K562 (cell line): ENCODE measurements at regions not wholly inside any gene's neighbourhood (a gene's known extent, or its start where the extent isn't known, plus 50 kb on each side); places are given as distances from the start of the nearest gene placed in this dataset.

Experiments
- ATAC-seq: fragments of 200-7000 bp; cut with Tn5 transposase; 3 replicates; pipeline ENCODE4 v1.9.1; 2020; ENCODE audit warnings: moderate library complexity
- BruUV-seq: library from RNA; stranded (reverse); fragments of 400-500 nt; replicated peaks from 2 replicates; lab custom pipeline; 2021; lab: Mats Ljungman, UMichigan
- CTCF ChIA-PET: fragments of 300-600 bp; formaldehyde crosslinking; extraction: SDS; loops from one replicate; lab custom pipeline; 2021; ENCODE audit warnings: low intra/inter-chr PET ratio; lab: Yijun Ruan, JAX
- POLR2A ChIA-PET: fragments of 300-600, 350-650 bp; sonication (Branson Sonifier 250); formaldehyde crosslinking; extraction: SDS; loops from one replicate; lab custom pipeline; 2021; ENCODE audit warnings: antibody characterized with exemption, inconsistent platforms; lab: Yijun Ruan, JAX
- DNase-seq, 4 experiments: peaks; one replicate each; pipeline versions ENCODE4 v3.0.0 to v3.0.0-alpha.2; 2011 to 2018; ENCODE audit warnings: low spot score in 3 of 4, mixed read lengths in 3 of 4; ENCODE audit errors: extremely low read depth in 1 of 4
- FAIRE-seq: peaks from 2 replicates; lab custom pipeline; 2011; peaks lifted over from hg19 to GRCh38; lab: Jason Lieb, UNC
- H2AFZ ChIP-seq: 2 replicates; pipeline ENCODE4 v1.6.0; 2011; ENCODE audit warnings: low read depth, low read length, control low read depth, inconsistent platforms
- H3K27ac ChIP-seq: fragments of 200-600 bp; 3 replicates; pipeline ENCODE4 v1.8.0; 2011; ENCODE audit warnings: low read depth, mild to moderate bottlenecking, control low read depth, inconsistent platforms, low read length, moderate library complexity, mixed read lengths; ENCODE audit errors: extremely low read depth
- H3K27me3 ChIP-seq, 2 experiments: fragments of 300-600 bp in 1 of 2; 2 replicates in 1 of 2; 3 replicates in 1 of 2; pipeline versions ENCODE4 v1.6.0 to v1.8.0; 2011; ENCODE audit warnings: inconsistent platforms in 2 of 2, low read length in 2 of 2, mild to moderate bottlenecking in 1 of 2, mixed read lengths in 1 of 2, moderate library complexity in 1 of 2; ENCODE audit not compliant: control insufficient read depth in 2 of 2, insufficient read depth in 2 of 2
- H3K36me3 ChIP-seq: fragments of 300-600 bp; 3 replicates; pipeline ENCODE4 v1.8.0; 2011; ENCODE audit warnings: mild to moderate bottlenecking, low read length, inconsistent platforms; ENCODE audit not compliant: control insufficient read depth, insufficient read depth
- H3K4me1 ChIP-seq, 2 experiments: fragments of 200-600 bp in 1 of 2; replicated peaks in 1 of 2; 2 replicates in 1 of 2; 3 replicates in 1 of 2; pipeline versions ENCODE4 v1.5.1 to v1.8.0; 2011; ENCODE audit warnings: inconsistent platforms in 2 of 2, low read length in 2 of 2, mild to moderate bottlenecking in 1 of 2, mixed read lengths in 1 of 2, moderate library complexity in 1 of 2; ENCODE audit not compliant: control insufficient read depth in 2 of 2, insufficient read depth in 2 of 2
- H3K4me2 ChIP-seq: 2 replicates; pipeline ENCODE4 v1.6.1; 2011; ENCODE audit warnings: low read length, control low read depth, inconsistent platforms, mixed read lengths; ENCODE audit not compliant: insufficient read depth
- H3K4me3 ChIP-seq: fragments of 200-600 bp; sonication (generic), shearing (Covaris generic); 2 replicates; pipeline ENCODE4 v1.5.1; 2016; ENCODE audit warnings: control low read depth, inconsistent platforms
- H3K79me2 ChIP-seq: fragments of 200-600 bp; 3 replicates; pipeline ENCODE4 v1.8.0; 2011; ENCODE audit warnings: low read length, inconsistent platforms; ENCODE audit not compliant: control insufficient read depth, insufficient read depth
- H3K9ac ChIP-seq, 2 experiments: 2 replicates each; pipeline versions ENCODE4 v1.6.0 to v1.6.1; 2011; ENCODE audit warnings: low read depth in 2 of 2, low read length in 2 of 2, control low read depth in 1 of 2, inconsistent platforms in 1 of 2, mild to moderate bottlenecking in 1 of 2, mixed read lengths in 1 of 2; ENCODE audit not compliant: insufficient read depth in 1 of 2
- H3K9me1 ChIP-seq: one replicate; pipeline ENCODE4 v1.6.0; 2011; ENCODE audit warnings: inconsistent platforms, mild to moderate bottlenecking, low read length, moderate library complexity; ENCODE audit not compliant: control insufficient read depth, insufficient read depth
- H3K9me3 ChIP-seq: replicated peaks from 2 replicates; pipeline ENCODE4 v1.5.1; 2011; ENCODE audit warnings: low read depth, low read length, inconsistent platforms; ENCODE audit not compliant: control insufficient read depth, insufficient read depth
- H4K20me1 ChIP-seq: replicated peaks from 2 replicates; pipeline ENCODE4 v1.6.1; 2011; ENCODE audit warnings: low read length, inconsistent platforms, mixed read lengths; ENCODE audit not compliant: control insufficient read depth, insufficient read depth
- DACH1 ChIP-seq: fragments of 450-650 bp; IDR thresholded peaks from 2 replicates; pipeline ENCODE4 v1.6.1; 2018; ENCODE audit not compliant: partially characterized antibody
- KDM4B ChIP-seq, 2 experiments: fragments of 450-650 bp in 1 of 2; sonication (generic) in 1 of 2; IDR thresholded peaks; 2 replicates each; pipeline ENCODE4 v1.6.1; 2016 to 2017; ENCODE audit warnings: borderline replicate concordance in 2 of 2, antibody characterized with exemption in 1 of 2, low read depth in 1 of 2, mild to moderate bottlenecking in 1 of 2
- NR3C1 ChIP-seq: sonication (generic); formaldehyde crosslinking; IDR thresholded peaks from 2 replicates; pipeline ENCODE4 v1.8.1; 2022; ENCODE audit warnings: missing genetic modification reagents
- SUPT5H ChIP-seq: fragments of 450-650 bp; IDR thresholded peaks from 2 replicates; pipeline ENCODE4 v1.6.1; 2016
- TEAD1 ChIP-seq, 2 experiments: fragments of 450-650 bp in 1 of 2; sonication (generic) in 1 of 2; formaldehyde crosslinking; IDR thresholded peaks; 2 replicates each; pipeline versions ENCODE4 v1.4.0 to v1.8.0; 2020 to 2022; ENCODE audit warnings: mild to moderate bottlenecking in 2 of 2, missing genetic modification reagents in 1 of 2
- ZNF584 ChIP-seq: fragments of 200-800 bp; sonication (Bioruptor generic); IDR thresholded peaks from 2 replicates; pipeline ENCODE4 v1.6.1; 2016; ENCODE audit warnings: low read depth, mild to moderate bottlenecking, missing genetic modification characterization, missing compliant biosample characterization
- WGBS: fragments of 100-300 bp; shearing (Covaris generic); methylation state at CpG from one replicate; pipeline ENCODE4 v1.1.6; 2016; ENCODE audit warnings: low coverage, mixed read lengths; ENCODE audit not compliant: insufficient coverage; ENCODE audit errors: missing lambda C conversion rate; 5-methylcytosine and 5-hydroxymethylcytosine counted together
- in situ Hi-C: fragments of 300-500 bp; cut with MboI; formaldehyde crosslinking; loops from 4 replicates; pipeline ENCODE4 v1.15.0; 2018; ENCODE audit warnings: inconsistent platforms, mixed read lengths
- intact Hi-C: fragments of 100-400 bp; cut with micrococcal nuclease; formaldehyde crosslinking; loops from 2 replicates; pipeline ENCODE4 v1.14.2; 2022
- TF ChIP-seq, protein P1 (sequence below), 2 experiments: fragments of 450-650 bp; IDR thresholded peaks; 2 replicates each; pipeline ENCODE4 v1.6.1; 2018; ENCODE audit warnings: mild to moderate bottlenecking in 2 of 2, low read depth in 1 of 2; ENCODE audit not compliant: partially characterized antibody in 2 of 2
- TF ChIP-seq, protein P2 (sequence below): sonication (generic); formaldehyde crosslinking; IDR thresholded peaks from 2 replicates; pipeline ENCODE4 v1.8.1; 2022; ENCODE audit warnings: missing genetic modification reagents
- TF ChIP-seq, protein P3 (sequence below), 2 experiments: fragments of 150-350 bp in 1 of 2; IDR thresholded peaks; 2 replicates each; pipeline ENCODE4 v1.6.1; 2012 to 2016; ENCODE audit warnings: low read depth in 2 of 2, low read length in 2 of 2, mild to moderate bottlenecking in 1 of 2, moderate library complexity in 1 of 2
- TF ChIP-seq, protein P4 (sequence below): fragments of 150-350 bp; conservative IDR thresholded peaks from 2 replicates; pipeline ENCODE4 v1.6.1; 2014; ENCODE audit warnings: low read length

DNA sequence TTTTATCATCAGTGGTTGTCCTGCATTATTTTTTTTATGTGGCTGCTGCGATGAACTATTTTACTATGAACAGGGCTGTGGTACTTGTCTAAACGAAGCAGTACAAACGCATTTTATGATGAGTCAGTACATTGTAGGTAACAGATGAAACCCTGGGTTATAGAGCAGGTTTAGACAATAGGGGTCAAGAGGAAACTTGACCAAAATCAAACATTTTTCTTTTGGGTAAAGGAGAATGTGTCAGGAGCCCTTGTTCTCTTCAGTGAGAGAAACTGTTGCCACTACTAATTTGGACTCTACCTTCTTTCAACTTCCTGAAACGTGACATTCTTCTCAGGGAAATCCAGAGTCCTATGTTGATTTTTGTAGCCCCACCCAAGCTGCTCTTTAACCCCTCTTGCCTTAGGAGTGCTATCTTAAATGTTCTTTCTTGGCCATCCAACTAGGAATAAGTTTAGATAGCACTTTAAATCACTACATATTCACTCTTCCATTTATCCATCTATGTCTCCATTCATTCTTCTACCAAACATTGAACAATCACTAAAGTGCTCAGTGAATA, 415.8 kb upstream of the NR3C2 start:
- intact Hi-C loops (no loop called here), in situ Hi-C loops (no loop called here)
- no peak overlapping the region for H3K4me2 ChIP-seq
- no peaks in the 10 kb centered on the region for H3K9me3 ChIP-seq
- POLR2A ChIA-PET: no interaction called here
- H2AFZ ChIP-seq: no peak overlapping the region
- 0% methylated on average over 4 of the region's 4 CpGs for WGBS
- no peaks in the 10 kb centered on the region for H3K4me1 ChIP-seq
- ATAC-seq (no peak), FAIRE-seq (no peak), DNase-seq (no peak)
- no peak overlapping the region for H3K9ac ChIP-seq
- no peak overlapping the region for H3K27ac ChIP-seq
- no peaks in the 10 kb centered on the region for H4K20me1 ChIP-seq
- CTCF ChIA-PET: no interaction called here
- no peaks in the 10 kb centered on the region for H3K27me3 ChIP-seq
- no TSS peak for BruUV-seq
- no peak overlapping the region for H3K4me3 ChIP-seq
- no peaks in the 10 kb centered on the region for H3K36me3 ChIP-seq
- H3K9me1 ChIP-seq: no peaks in the 10 kb centered on the region
- no peaks in the 10 kb centered on the region for H3K79me2 ChIP-seq
- no peak for TF ChIP-seq SUPT5H
- no peak for TF ChIP-seq TEAD1 (CRISPR knock-in tag; IDR thresholded peaks at IDR 0.05)
- TF ChIP-seq, protein P1, sequence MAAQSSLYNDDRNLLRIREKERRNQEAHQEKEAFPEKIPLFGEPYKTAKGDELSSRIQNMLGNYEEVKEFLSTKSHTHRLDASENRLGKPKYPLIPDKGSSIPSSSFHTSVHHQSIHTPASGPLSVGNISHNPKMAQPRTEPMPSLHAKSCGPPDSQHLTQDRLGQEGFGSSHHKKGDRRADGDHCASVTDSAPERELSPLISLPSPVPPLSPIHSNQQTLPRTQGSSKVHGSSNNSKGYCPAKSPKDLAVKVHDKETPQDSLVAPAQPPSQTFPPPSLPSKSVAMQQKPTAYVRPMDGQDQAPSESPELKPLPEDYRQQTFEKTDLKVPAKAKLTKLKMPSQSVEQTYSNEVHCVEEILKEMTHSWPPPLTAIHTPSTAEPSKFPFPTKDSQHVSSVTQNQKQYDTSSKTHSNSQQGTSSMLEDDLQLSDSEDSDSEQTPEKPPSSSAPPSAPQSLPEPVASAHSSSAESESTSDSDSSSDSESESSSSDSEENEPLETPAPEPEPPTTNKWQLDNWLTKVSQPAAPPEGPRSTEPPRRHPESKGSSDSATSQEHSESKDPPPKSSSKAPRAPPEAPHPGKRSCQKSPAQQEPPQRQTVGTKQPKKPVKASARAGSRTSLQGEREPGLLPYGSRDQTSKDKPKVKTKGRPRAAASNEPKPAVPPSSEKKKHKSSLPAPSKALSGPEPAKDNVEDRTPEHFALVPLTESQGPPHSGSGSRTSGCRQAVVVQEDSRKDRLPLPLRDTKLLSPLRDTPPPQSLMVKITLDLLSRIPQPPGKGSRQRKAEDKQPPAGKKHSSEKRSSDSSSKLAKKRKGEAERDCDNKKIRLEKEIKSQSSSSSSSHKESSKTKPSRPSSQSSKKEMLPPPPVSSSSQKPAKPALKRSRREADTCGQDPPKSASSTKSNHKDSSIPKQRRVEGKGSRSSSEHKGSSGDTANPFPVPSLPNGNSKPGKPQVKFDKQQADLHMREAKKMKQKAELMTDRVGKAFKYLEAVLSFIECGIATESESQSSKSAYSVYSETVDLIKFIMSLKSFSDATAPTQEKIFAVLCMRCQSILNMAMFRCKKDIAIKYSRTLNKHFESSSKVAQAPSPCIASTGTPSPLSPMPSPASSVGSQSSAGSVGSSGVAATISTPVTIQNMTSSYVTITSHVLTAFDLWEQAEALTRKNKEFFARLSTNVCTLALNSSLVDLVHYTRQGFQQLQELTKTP (IDR thresholded peaks at IDR 0.05; ENCODE audit: low read depth in 1 of 2, partially characterized antibody in 2 of 2): no peak
- TF ChIP-seq DACH1: no peak
- TF ChIP-seq, protein P2, sequence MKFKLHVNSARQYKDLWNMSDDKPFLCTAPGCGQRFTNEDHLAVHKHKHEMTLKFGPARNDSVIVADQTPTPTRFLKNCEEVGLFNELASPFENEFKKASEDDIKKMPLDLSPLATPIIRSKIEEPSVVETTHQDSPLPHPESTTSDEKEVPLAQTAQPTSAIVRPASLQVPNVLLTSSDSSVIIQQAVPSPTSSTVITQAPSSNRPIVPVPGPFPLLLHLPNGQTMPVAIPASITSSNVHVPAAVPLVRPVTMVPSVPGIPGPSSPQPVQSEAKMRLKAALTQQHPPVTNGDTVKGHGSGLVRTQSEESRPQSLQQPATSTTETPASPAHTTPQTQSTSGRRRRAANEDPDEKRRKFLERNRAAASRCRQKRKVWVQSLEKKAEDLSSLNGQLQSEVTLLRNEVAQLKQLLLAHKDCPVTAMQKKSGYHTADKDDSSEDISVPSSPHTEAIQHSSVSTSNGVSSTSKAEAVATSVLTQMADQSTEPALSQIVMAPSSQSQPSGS: no peak
- TF ChIP-seq, protein P3, sequence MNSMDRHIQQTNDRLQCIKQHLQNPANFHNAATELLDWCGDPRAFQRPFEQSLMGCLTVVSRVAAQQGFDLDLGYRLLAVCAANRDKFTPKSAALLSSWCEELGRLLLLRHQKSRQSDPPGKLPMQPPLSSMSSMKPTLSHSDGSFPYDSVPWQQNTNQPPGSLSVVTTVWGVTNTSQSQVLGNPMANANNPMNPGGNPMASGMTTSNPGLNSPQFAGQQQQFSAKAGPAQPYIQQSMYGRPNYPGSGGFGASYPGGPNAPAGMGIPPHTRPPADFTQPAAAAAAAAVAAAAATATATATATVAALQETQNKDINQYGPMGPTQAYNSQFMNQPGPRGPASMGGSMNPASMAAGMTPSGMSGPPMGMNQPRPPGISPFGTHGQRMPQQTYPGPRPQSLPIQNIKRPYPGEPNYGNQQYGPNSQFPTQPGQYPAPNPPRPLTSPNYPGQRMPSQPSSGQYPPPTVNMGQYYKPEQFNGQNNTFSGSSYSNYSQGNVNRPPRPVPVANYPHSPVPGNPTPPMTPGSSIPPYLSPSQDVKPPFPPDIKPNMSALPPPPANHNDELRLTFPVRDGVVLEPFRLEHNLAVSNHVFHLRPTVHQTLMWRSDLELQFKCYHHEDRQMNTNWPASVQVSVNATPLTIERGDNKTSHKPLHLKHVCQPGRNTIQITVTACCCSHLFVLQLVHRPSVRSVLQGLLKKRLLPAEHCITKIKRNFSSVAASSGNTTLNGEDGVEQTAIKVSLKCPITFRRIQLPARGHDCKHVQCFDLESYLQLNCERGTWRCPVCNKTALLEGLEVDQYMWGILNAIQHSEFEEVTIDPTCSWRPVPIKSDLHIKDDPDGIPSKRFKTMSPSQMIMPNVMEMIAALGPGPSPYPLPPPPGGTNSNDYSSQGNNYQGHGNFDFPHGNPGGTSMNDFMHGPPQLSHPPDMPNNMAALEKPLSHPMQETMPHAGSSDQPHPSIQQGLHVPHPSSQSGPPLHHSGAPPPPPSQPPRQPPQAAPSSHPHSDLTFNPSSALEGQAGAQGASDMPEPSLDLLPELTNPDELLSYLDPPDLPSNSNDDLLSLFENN (IDR thresholded peaks at IDR 0.05; ENCODE audit: low read depth in 2 of 2, low read length in 2 of 2): no peak
- no peak for TF ChIP-seq ZNF584 (CRISPR knock-in tag)
- TF ChIP-seq, protein P4, sequence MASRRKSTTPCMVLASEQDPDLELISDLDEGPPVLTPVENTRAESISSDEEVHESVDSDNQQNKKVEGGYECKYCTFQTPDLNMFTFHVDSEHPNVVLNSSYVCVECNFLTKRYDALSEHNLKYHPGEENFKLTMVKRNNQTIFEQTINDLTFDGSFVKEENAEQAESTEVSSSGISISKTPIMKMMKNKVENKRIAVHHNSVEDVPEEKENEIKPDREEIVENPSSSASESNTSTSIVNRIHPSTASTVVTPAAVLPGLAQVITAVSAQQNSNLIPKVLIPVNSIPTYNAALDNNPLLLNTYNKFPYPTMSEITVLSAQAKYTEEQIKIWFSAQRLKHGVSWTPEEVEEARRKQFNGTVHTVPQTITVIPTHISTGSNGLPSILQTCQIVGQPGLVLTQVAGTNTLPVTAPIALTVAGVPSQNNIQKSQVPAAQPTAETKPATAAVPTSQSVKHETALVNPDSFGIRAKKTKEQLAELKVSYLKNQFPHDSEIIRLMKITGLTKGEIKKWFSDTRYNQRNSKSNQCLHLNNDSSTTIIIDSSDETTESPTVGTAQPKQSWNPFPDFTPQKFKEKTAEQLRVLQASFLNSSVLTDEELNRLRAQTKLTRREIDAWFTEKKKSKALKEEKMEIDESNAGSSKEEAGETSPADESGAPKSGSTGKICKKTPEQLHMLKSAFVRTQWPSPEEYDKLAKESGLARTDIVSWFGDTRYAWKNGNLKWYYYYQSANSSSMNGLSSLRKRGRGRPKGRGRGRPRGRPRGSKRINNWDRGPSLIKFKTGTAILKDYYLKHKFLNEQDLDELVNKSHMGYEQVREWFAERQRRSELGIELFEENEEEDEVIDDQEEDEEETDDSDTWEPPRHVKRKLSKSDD: no peak
- no peak for TF ChIP-seq KDM4B (IDR thresholded peaks at IDR 0.05; ENCODE audit: borderline replicate concordance in 2 of 2, low read depth in 1 of 2)
- no peak for TF ChIP-seq NR3C1
